SK-N-SH treated with all-trans-retinoic acid at 6 μM for 48 hours (cell line): ENCODE measurements at regions not wholly inside any gene's neighbourhood (a gene's known extent, or its start where the extent isn't known, plus 50 kb on each side); places are given as distances from the start of the nearest gene placed in this dataset.

Source experiments
- ATAC-seq: fragments of 200-7000 bp; cut with Tn5 transposase; 3 replicates; pipeline ENCODE4 v1.9.1; 2020; ENCODE audit warnings: mild to moderate bottlenecking, moderate library complexity
- ARNTL ChIP-seq: fragments of 450-650 bp; formaldehyde crosslinking; IDR thresholded peaks from 2 replicates; pipeline ENCODE4 v1.5.0; 2020; ENCODE audit warnings: low read depth, mild to moderate bottlenecking, moderate library complexity, borderline replicate concordance
- BACH2 ChIP-seq: fragments of 250-450 bp; sonication (Bioruptor Pico); IDR thresholded peaks from 2 replicates; pipeline ENCODE4 v1.9.0; 2021; ENCODE audit warnings: mild to moderate bottlenecking, borderline replicate concordance
- CSDC2 ChIP-seq: fragments of 250-450 bp; sonication (Bioruptor Pico); IDR thresholded peaks from 2 replicates; pipeline ENCODE4 v1.5.0; 2020; ENCODE audit warnings: mild to moderate bottlenecking, moderate library complexity
- GLIS3 ChIP-seq: fragments of 250-450 bp; sonication (Bioruptor Pico); IDR thresholded peaks from 2 replicates; pipeline ENCODE4 v1.5.0; 2020; ENCODE audit warnings: mild to moderate bottlenecking, moderate library complexity
- ISL1 ChIP-seq: fragments of 250-450 bp; sonication (Bioruptor Pico); IDR thresholded peaks from 2 replicates; pipeline ENCODE4 v2.1.2; 2022; ENCODE audit warnings: mild to moderate bottlenecking, moderate library complexity
- OSR1 ChIP-seq: fragments of 250-450 bp; sonication (Bioruptor Pico); IDR thresholded peaks from 2 replicates; pipeline ENCODE4 v1.8.0; 2022; ENCODE audit warnings: moderate library complexity, mild to moderate bottlenecking, inconsistent platforms
- PPARA ChIP-seq: fragments of 250-450 bp; sonication (Bioruptor Pico); IDR thresholded peaks from 2 replicates; pipeline ENCODE4 v1.5.0; 2020; ENCODE audit warnings: mild to moderate bottlenecking, borderline replicate concordance
- RARB ChIP-seq: fragments of 250-450 bp; sonication (Bioruptor Pico); IDR thresholded peaks from 2 replicates; pipeline ENCODE4 v1.8.0; 2021; ENCODE audit warnings: mild to moderate bottlenecking, moderate library complexity
- SNAI2 ChIP-seq: fragments of 250-450 bp; sonication (Bioruptor Pico); IDR thresholded peaks from 2 replicates; pipeline ENCODE4 v1.5.0; 2020; ENCODE audit warnings: mild to moderate bottlenecking, moderate library complexity
- TCF4 ChIP-seq: fragments of 250-450 bp; sonication (Bioruptor Pico); IDR thresholded peaks from 2 replicates; pipeline ENCODE4 v1.8.0; 2021; ENCODE audit warnings: mild to moderate bottlenecking, moderate library complexity, borderline replicate concordance
- TOX ChIP-seq: fragments of 250-450 bp; sonication (Bioruptor Pico); IDR thresholded peaks from 2 replicates; pipeline ENCODE4 v1.8.0; 2021; ENCODE audit warnings: mild to moderate bottlenecking, moderate library complexity, borderline replicate concordance
- ZC3H10 ChIP-seq: fragments of 250-450 bp; sonication (Bioruptor Pico); IDR thresholded peaks from 2 replicates; pipeline ENCODE4 v1.5.1; 2021; ENCODE audit warnings: mild to moderate bottlenecking, moderate library complexity
- ZFP30 ChIP-seq: fragments of 450-650 bp; formaldehyde crosslinking; IDR thresholded peaks from 2 replicates; pipeline ENCODE4 v1.5.0; 2022; ENCODE audit warnings: mild to moderate bottlenecking, moderate library complexity
- ZNF70 ChIP-seq: fragments of 450-650 bp; formaldehyde crosslinking; IDR thresholded peaks from 2 replicates; pipeline ENCODE4 v1.5.0; 2020; ENCODE audit warnings: mild to moderate bottlenecking, moderate library complexity
- TF ChIP-seq, protein P1 (sequence below): fragments of 250-450 bp; sonication (Bioruptor Pico); IDR thresholded peaks from 2 replicates; pipeline ENCODE4 v1.8.0; 2020; ENCODE audit warnings: mild to moderate bottlenecking, moderate library complexity, borderline replicate concordance
- TF ChIP-seq, protein P2 (sequence below): fragments of 250-450 bp; sonication (Bioruptor Pico); IDR thresholded peaks from 2 replicates; pipeline ENCODE4 v1.8.0; 2021; ENCODE audit warnings: low read depth, mild to moderate bottlenecking, moderate library complexity, borderline replicate concordance
- TF ChIP-seq, protein P3 (sequence below): fragments of 250-450 bp; sonication (Bioruptor Pico); IDR thresholded peaks from 2 replicates; pipeline ENCODE4 v1.5.1; 2020; ENCODE audit warnings: low read depth, mild to moderate bottlenecking, moderate library complexity
- TF ChIP-seq, protein P4 (sequence below): fragments of 250-450 bp; sonication (Bioruptor Pico); IDR thresholded peaks from 2 replicates; pipeline ENCODE4 v1.5.1; 2021; ENCODE audit warnings: mild to moderate bottlenecking, moderate library complexity
- TF ChIP-seq, protein P5 (sequence below): fragments of 250-450 bp; sonication (Bioruptor Pico); IDR thresholded peaks from 2 replicates; pipeline ENCODE4 v1.5.0; 2020; ENCODE audit warnings: mild to moderate bottlenecking, moderate library complexity

DNA sequence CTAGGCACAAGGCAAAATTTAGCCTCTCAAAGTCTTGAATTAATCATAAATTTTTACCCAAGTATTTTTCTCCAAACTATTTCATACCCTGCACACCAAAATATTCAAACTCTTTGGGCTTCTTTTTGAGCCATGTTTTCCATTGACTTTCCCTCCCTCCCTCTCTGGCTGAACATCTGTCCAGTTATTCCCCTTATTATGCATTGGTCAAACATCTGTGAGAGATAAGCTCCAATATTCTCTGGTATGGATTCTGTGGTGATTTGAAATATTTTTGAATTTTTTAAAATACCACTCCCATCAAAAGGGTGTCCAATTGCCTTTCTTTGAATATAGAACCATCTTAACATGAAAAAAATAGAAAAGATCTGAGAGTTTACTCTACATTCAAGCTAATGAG, 244.2 kb downstream of the RFPL4B start:
- no peak for ATAC-seq
- TF ChIP-seq ZNF70 (CRISPR knock-in tag) (no peak), RARB (CRISPR knock-in tag) (no peak), GLIS3 (CRISPR knock-in tag) (no peak), ISL1 (CRISPR knock-in tag) (no peak), SNAI2 (CRISPR knock-in tag) (no peak)
- TF ChIP-seq, protein P1, sequence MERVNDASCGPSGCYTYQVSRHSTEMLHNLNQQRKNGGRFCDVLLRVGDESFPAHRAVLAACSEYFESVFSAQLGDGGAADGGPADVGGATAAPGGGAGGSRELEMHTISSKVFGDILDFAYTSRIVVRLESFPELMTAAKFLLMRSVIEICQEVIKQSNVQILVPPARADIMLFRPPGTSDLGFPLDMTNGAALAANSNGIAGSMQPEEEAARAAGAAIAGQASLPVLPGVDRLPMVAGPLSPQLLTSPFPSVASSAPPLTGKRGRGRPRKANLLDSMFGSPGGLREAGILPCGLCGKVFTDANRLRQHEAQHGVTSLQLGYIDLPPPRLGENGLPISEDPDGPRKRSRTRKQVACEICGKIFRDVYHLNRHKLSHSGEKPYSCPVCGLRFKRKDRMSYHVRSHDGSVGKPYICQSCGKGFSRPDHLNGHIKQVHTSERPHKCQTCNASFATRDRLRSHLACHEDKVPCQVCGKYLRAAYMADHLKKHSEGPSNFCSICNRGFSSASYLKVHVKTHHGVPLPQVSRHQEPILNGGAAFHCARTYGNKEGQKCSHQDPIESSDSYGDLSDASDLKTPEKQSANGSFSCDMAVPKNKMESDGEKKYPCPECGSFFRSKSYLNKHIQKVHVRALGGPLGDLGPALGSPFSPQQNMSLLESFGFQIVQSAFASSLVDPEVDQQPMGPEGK (CRISPR knock-in tag), result no peak
- TF ChIP-seq, protein P2, sequence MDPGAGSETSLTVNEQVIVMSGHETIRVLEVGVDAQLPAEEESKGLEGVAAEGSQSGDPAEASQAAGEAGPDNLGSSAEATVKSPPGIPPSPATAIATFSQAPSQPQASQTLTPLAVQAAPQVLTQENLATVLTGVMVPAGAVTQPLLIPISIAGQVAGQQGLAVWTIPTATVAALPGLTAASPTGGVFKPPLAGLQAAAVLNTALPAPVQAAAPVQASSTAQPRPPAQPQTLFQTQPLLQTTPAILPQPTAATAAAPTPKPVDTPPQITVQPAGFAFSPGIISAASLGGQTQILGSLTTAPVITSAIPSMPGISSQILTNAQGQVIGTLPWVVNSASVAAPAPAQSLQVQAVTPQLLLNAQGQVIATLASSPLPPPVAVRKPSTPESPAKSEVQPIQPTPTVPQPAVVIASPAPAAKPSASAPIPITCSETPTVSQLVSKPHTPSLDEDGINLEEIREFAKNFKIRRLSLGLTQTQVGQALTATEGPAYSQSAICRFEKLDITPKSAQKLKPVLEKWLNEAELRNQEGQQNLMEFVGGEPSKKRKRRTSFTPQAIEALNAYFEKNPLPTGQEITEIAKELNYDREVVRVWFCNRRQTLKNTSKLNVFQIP, result no peak
- TF ChIP-seq, protein P3, sequence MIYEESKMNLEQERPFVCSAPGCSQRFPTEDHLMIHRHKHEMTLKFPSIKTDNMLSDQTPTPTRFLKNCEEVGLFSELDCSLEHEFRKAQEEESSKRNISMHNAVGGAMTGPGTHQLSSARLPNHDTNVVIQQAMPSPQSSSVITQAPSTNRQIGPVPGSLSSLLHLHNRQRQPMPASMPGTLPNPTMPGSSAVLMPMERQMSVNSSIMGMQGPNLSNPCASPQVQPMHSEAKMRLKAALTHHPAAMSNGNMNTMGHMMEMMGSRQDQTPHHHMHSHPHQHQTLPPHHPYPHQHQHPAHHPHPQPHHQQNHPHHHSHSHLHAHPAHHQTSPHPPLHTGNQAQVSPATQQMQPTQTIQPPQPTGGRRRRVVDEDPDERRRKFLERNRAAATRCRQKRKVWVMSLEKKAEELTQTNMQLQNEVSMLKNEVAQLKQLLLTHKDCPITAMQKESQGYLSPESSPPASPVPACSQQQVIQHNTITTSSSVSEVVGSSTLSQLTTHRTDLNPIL (CRISPR knock-in tag), result no peak

DNA sequence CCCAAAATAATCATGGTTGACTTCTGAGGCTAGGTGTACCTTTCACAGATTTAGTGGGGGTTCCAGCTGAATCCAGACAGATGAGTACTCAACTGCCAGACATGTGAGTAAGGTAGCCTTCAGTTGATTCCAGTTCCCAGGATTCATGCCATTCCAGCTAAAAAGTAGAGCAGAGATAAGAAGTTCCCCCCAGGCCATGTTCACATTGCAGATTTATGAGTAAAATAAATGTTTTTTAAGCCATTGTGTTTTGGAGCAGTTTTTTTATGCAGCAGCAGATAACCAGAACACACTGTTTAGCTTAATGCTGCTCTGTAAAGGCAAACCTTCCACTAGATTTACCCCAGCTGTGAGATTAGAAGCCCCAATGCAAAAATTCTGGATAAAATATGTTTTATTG, 245.0 kb downstream of the RFPL4B start:
- no peak for ATAC-seq
- TF ChIP-seq PPARA (CRISPR knock-in tag), result no peak
- TF ChIP-seq TCF4 (CRISPR knock-in tag), result 0 out of 2 replicates have a peak, but pooled peaks have one; percentile 18

DNA sequence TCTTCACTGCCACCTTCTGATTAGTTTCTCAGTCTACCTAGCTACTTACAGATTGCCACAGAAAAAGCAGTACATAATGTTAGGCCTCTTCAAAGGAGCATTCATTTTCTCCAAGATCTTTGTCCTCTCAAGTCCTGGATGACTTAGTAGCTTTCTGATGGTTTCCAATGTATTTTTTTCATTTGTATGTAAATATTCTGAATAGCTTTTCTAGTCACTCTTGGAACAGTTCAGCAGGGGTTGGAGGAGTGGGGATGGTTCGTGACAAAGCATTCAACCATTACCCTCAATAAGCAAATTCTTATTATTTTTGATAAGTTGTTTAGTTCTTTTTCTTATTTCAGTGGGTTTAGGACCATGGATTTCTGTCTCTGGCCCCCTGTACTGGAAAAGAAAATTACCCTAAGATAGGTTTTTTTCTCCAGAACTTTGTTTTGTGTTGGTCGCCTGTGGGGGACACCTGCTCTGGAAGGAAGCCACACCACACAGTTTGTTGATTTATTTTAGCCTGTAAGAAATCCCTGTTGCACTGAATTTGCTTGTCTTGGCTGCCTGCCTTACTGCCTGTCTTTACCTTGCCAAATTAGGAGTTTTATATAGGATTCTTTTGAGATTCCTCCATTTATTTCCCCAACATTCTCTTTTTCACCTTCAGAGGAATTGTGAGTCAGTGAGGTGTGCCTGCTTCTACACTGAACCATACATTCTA, 247.9 kb downstream of the RFPL4B start:
- no peak for ATAC-seq
- no peak for TF ChIP-seq CSDC2
- no peak for TF ChIP-seq TOX
- no peak for TF ChIP-seq ISL1 (CRISPR knock-in tag)
- no peak for TF ChIP-seq ZC3H10 (CRISPR knock-in tag)
- TF ChIP-seq ZNF70 (CRISPR knock-in tag), result no peak
- no peak for TF ChIP-seq ZFP30
- TF ChIP-seq, protein P4, sequence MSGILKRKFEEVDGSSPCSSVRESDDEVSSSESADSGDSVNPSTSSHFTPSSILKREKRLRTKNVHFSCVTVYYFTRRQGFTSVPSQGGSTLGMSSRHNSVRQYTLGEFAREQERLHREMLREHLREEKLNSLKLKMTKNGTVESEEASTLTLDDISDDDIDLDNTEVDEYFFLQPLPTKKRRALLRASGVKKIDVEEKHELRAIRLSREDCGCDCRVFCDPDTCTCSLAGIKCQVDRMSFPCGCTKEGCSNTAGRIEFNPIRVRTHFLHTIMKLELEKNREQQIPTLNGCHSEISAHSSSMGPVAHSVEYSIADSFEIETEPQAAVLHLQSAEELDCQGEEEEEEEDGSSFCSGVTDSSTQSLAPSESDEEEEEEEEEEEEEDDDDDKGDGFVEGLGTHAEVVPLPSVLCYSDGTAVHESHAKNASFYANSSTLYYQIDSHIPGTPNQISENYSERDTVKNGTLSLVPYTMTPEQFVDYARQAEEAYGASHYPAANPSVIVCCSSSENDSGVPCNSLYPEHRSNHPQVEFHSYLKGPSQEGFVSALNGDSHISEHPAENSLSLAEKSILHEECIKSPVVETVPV (CRISPR knock-in tag), result no peak
- TF ChIP-seq GLIS3 (CRISPR knock-in tag), result no peak
- no peak for TF ChIP-seq OSR1 (CRISPR knock-in tag)
- TF ChIP-seq BACH2 (CRISPR knock-in tag), result no peak

DNA sequence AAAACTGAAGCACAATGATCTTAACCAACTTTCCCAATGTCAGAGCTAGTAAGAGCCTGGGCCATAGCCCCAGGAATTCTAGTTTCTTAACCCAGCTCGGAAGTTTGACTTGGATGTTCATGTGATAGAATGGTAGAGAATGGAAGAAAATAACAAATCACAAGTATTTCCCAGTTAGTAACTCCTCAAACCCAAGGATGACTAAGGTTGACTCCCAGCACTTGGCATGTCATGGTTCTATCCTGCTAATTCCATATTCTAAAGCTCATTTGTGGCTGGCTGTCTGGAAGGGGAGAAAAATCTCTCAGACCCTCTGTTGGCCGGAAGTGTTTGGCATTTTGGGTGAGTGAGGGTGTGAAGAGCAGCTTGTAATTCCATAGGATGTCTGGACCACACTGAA, 248.7 kb downstream of the RFPL4B start:
- TF ChIP-seq ARNTL (CRISPR knock-in tag) (no peak), RARB (CRISPR knock-in tag) (no peak), ISL1 (CRISPR knock-in tag) (no peak), ZFP30 (no peak)
- TF ChIP-seq, protein P5, sequence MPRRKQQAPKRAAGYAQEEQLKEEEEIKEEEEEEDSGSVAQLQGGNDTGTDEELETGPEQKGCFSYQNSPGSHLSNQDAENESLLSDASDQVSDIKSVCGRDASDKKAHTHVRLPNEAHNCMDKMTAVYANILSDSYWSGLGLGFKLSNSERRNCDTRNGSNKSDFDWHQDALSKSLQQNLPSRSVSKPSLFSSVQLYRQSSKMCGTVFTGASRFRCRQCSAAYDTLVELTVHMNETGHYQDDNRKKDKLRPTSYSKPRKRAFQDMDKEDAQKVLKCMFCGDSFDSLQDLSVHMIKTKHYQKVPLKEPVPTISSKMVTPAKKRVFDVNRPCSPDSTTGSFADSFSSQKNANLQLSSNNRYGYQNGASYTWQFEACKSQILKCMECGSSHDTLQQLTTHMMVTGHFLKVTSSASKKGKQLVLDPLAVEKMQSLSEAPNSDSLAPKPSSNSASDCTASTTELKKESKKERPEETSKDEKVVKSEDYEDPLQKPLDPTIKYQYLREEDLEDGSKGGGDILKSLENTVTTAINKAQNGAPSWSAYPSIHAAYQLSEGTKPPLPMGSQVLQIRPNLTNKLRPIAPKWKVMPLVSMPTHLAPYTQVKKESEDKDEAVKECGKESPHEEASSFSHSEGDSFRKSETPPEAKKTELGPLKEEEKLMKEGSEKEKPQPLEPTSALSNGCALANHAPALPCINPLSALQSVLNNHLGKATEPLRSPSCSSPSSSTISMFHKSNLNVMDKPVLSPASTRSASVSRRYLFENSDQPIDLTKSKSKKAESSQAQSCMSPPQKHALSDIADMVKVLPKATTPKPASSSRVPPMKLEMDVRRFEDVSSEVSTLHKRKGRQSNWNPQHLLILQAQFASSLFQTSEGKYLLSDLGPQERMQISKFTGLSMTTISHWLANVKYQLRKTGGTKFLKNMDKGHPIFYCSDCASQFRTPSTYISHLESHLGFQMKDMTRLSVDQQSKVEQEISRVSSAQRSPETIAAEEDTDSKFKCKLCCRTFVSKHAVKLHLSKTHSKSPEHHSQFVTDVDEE (CRISPR knock-in tag), result no peak
- no peak for ATAC-seq
